KMS-11 (cell line): ENCODE measurements at regions not wholly inside any gene's neighbourhood (a gene's known extent, or its start where the extent isn't known, plus 50 kb on each side); places are given as distances from the start of the nearest gene placed in this dataset.

Experiments used
- H2AFZ ChIP-seq: fragments of 200-600 bp; sonication (generic); 2 replicates; pipeline ENCODE4 v1.6.1; 2016; ENCODE audit warnings: antibody characterized with exemption, mixed run types, low read depth
- H3K27ac ChIP-seq: fragments of 200-600 bp; sonication (generic); 2 replicates; pipeline ENCODE4 v1.6.1; 2016; ENCODE audit warnings: mild to moderate bottlenecking, mixed run types
- H3K27me3 ChIP-seq: fragments of 200-600 bp; sonication (generic); 2 replicates; pipeline ENCODE4 v1.6.1; 2017; ENCODE audit warnings: mild to moderate bottlenecking, low read depth, mixed run types, moderate library complexity; ENCODE audit not compliant: insufficient read depth
- H3K36me3 ChIP-seq: fragments of 200-600 bp; sonication (generic); 2 replicates; pipeline ENCODE4 v1.6.1; 2017; ENCODE audit warnings: mild to moderate bottlenecking, mixed run types; ENCODE audit not compliant: insufficient read depth
- H3K4me1 ChIP-seq: fragments of 200-600 bp; sonication (generic); 2 replicates; pipeline ENCODE4 v1.6.1; 2016; ENCODE audit warnings: mild to moderate bottlenecking, low read depth, mixed run types; ENCODE audit not compliant: poor library complexity, severe bottlenecking
- H3K4me2 ChIP-seq: fragments of 200-600 bp; sonication (generic); 2 replicates; pipeline ENCODE4 v1.7.0; 2016; ENCODE audit warnings: mild to moderate bottlenecking, mixed run types
- H3K4me3 ChIP-seq: fragments of 200-600 bp; sonication (generic); IDR thresholded peaks from 2 replicates; pipeline ENCODE4 v1.6.1; 2017; ENCODE audit warnings: low read depth, low read length, mixed read lengths; ENCODE audit not compliant: insufficient read depth
- H3K79me2 ChIP-seq: fragments of 200-600 bp; sonication (generic); 2 replicates; pipeline ENCODE4 v1.6.1; 2016; ENCODE audit warnings: low read depth, mixed run types; ENCODE audit not compliant: insufficient read depth
- H3K9ac ChIP-seq: fragments of 200-600 bp; sonication (generic); 2 replicates; pipeline ENCODE4 v1.6.1; 2016; ENCODE audit warnings: mild to moderate bottlenecking, mixed run types
- H4K20me1 ChIP-seq: fragments of 200-600 bp; sonication (generic); 2 replicates; pipeline ENCODE4 v1.6.1; 2016; ENCODE audit warnings: mild to moderate bottlenecking, mixed run types; ENCODE audit not compliant: insufficient read depth
- TF ChIP-seq, protein P1 (sequence below): fragments of 200-600 bp; sonication (generic); conservative IDR thresholded peaks from 2 replicates; pipeline ENCODE4 v1.6.1; 2017; ENCODE audit warnings: low read depth, mild to moderate bottlenecking, antibody characterized with exemption, low read length, moderate library complexity, mixed read lengths

- Histone ChIP-seq H2AFZ (no peak overlapping the region), H3K79me2 (no peaks in the 10 kb centered on the region), H3K36me3 (no peaks in the 10 kb centered on the region), H3K4me1 (no peaks in the 10 kb centered on the region), H3K4me2 (no peak overlapping the region), H3K27ac (no peak overlapping the region), H3K4me3 (no peak overlapping the region), H3K27me3 (no peaks in the 10 kb centered on the region), H3K9ac (no peak overlapping the region), H4K20me1 (no peaks in the 10 kb centered on the region)
- TF ChIP-seq, protein P1, sequence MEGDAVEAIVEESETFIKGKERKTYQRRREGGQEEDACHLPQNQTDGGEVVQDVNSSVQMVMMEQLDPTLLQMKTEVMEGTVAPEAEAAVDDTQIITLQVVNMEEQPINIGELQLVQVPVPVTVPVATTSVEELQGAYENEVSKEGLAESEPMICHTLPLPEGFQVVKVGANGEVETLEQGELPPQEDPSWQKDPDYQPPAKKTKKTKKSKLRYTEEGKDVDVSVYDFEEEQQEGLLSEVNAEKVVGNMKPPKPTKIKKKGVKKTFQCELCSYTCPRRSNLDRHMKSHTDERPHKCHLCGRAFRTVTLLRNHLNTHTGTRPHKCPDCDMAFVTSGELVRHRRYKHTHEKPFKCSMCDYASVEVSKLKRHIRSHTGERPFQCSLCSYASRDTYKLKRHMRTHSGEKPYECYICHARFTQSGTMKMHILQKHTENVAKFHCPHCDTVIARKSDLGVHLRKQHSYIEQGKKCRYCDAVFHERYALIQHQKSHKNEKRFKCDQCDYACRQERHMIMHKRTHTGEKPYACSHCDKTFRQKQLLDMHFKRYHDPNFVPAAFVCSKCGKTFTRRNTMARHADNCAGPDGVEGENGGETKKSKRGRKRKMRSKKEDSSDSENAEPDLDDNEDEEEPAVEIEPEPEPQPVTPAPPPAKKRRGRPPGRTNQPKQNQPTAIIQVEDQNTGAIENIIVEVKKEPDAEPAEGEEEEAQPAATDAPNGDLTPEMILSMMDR, result no peak
These were observed 139.6 kb downstream of the YIPF5 start for GRCh38 chr5:144030904-144031303.

DNA sequence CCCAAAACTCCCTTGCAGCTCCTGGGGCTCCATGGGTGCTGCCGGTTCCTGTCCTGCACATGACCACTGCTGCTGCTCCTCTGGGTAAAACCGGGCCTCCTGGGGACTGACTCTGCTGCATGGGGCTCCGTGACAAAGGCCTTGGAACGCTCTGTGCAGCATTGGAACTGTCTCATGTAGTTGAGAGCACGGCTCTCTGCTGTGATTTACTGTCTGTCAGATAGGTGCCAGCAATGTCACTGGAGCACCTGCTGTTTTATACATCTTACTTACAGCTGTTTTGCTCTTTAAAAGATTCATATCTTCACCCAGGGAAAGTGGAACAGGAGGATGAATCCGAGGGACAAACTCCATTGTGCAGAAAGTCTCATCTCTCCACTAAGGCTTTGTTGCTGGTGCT lies 138.1 kb downstream of the YIPF5 start:
- H3K27ac ChIP-seq, result no peak overlapping the region
- no peak overlapping the region for H3K4me2 ChIP-seq
- TF ChIP-seq, protein P1, result no peak
- H3K9ac ChIP-seq, result no peak overlapping the region
- no peaks in the 10 kb centered on the region for H3K79me2 ChIP-seq
- no peak overlapping the region for H2AFZ ChIP-seq
- no peaks in the 10 kb centered on the region for H3K27me3 ChIP-seq
- no peak overlapping the region for H3K4me3 ChIP-seq
- no peaks in the 10 kb centered on the region for H3K36me3 ChIP-seq
- no peaks in the 10 kb centered on the region for H3K4me1 ChIP-seq
- no peaks in the 10 kb centered on the region for H4K20me1 ChIP-seq

DNA sequence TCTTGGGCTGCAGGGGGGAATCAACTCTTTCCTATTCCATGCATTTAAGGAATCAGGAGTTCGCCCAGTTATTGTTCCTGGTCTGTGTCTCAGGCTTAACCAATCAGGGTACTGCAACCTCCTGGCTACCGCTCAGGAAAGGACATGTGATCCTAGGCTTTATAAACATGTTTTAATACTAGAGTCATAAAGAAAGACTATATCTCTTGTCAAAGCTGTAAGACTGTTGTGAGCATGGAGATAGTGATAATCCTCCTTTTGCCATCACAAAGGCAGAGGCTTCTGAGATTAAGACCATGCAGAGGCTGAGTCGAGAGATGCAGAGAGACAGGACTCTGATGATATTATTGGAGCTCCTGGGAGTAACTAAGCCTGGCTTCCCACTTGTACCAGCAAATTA lies 137.0 kb downstream of the YIPF5 start:
- H3K9ac ChIP-seq, result no peak overlapping the region
- TF ChIP-seq, protein P1, result no peak
- H3K79me2 ChIP-seq, result no peaks in the 10 kb centered on the region
- H4K20me1 ChIP-seq, result no peaks in the 10 kb centered on the region
- no peaks in the 10 kb centered on the region for H3K4me1 ChIP-seq
- no peaks in the 10 kb centered on the region for H3K27me3 ChIP-seq
- no peaks in the 10 kb centered on the region for H3K36me3 ChIP-seq
- no peak overlapping the region for H3K4me3 ChIP-seq
- no peak overlapping the region for H3K27ac ChIP-seq
- no peak overlapping the region for H2AFZ ChIP-seq
- H3K4me2 ChIP-seq, result no peak overlapping the region

- Histone ChIP-seq H3K4me1 (no peaks in the 10 kb centered on the region), H3K9ac (no peak overlapping the region), H3K4me2 (no peak overlapping the region), H4K20me1 (no peaks in the 10 kb centered on the region), H3K4me3 (no peak overlapping the region), H3K27ac (no peak overlapping the region), H3K79me2 (no peaks in the 10 kb centered on the region), H3K27me3 (no peaks in the 10 kb centered on the region), H2AFZ (no peak overlapping the region), H3K36me3 (no peaks in the 10 kb centered on the region)
- TF ChIP-seq, protein P1, result no peak
These were observed 135.3 kb downstream of the YIPF5 start for GRCh38 chr5:144035046-144035740.
